Hindlimb muscle (tissue), 1 donor: ENCODE measurements at regions not wholly inside any gene's neighbourhood (a gene's known extent, or its start where the extent isn't known, plus 50 kb on each side); places are given as distances from the start of the nearest gene placed in this dataset.

Experiments used
- DNase-seq: peaks from one replicate; pipeline ENCODE4 v3.0.0-alpha.2; 2013

DNA sequence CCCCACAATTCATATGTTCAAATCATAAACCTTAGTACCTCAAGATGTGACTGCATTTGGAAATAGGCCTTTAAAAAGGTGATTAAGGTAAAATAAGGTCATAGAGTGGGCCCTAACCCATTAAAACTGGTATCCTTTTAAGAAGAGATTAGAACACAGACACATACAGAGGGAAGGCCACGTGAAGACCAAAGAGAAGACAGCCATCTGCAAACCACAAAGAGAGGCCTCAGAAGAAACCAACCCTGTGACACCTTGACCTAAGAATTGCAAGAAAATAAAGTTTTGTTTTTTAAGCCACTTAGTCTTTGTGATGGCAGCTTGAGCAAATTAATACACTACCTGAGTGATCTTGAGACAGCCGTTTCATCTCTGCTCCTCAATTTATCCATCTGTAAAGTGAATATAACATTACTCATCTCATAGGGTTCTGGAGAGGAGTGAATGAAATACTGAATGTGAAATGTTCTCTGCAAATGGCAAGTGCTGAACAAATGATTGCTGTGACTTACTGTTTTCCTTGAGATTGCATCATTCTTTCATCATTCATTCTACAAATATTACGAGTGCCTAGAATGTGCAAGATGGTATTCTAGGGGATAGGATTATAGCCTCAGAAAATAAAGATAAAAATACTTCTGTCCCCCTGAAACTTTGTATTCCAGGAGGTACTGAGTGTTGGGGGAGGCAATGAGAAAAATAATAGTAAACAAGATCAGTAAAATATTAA, 222.0 kb upstream of the CDH13 start:
- DNase-seq: no peak

DNA sequence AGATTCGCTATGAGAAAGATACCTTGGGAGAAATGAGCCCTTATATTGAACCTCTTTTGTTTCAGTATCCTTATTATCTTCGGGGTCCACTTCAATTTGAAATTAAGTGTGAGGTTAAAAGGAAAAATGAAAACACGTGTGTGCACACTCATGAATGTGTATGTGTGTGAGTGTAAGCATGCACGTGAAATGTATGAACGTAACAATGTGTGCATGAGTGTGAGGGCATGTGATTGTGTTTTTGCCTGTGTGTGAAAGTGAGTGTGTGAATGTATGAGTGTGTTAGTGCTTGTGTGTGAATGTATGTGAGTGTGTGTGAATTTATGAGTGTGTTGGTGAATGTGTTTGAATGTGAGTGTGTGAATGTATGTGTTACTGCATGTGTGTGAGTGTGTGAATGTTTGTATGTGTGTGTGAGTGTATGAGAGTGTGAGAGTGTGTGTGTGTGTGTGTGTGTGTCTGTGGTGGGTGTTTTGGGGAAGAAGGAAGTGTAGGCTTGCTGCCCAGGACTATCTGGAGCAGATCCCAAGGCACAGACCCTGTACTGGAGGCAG, 224.0 kb upstream of the CDH13 start:
- no peak for DNase-seq

DNA sequence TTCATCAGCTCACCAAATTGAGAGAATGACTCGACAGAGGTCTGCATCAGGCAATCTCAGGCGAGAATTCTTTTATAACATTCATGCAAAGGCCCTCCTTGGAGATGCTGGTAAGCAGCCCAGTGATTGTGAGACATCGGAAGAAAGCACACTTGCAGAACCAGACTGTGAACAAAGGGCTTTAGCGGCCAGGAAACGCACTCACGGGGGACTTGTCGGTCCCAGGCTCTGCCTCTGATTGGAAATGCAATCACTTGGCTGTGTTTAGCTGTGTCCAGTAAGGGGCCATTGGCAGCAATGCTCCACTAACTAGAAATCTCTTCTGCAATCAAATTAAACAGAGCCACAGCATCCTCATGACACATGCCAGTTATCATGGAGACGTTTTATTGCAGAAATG, 226.7 kb upstream of the CDH13 start:
- DNase-seq: no peak

DNA sequence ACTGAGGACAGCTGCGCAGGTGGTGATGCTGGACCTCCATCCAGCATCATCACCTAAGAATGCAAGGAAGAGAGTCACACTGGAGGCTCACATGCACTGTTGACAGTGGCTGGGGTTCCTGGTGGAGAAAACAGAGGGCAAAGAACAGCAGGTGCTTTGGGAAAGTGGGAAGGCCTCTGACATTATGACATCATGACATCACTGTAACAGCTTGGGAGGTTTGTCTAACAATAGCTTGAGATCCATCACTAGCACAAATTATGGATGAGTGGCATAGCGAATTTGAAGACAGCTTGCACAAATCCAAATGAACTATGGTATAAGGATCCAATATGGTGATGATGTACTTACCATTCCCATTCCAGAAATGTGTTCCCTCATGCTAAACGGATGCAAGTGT, 226.5 kb upstream of the MPHOSPH6 start:
- DNase-seq: no peak

DNA sequence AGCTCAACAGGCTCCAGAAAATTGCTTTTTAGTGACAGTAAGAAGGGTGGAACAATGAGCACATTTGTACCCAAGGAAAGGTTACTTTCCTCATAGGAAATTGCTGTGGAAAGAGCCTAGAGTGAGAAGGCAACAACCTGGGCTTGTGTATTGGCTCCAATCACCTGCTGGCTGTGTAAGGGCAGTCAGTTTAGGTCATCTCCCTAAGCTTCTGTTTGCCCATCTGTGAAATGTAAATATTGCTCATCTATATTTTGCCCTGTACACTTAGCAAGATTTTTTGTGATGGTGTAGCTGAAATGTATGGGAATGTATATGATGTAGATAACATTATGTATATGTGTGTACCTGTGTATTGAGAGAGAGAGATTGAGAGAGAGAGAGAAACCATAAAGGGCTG, 225.2 kb upstream of the MPHOSPH6 start:
- no peak for DNase-seq

DNA sequence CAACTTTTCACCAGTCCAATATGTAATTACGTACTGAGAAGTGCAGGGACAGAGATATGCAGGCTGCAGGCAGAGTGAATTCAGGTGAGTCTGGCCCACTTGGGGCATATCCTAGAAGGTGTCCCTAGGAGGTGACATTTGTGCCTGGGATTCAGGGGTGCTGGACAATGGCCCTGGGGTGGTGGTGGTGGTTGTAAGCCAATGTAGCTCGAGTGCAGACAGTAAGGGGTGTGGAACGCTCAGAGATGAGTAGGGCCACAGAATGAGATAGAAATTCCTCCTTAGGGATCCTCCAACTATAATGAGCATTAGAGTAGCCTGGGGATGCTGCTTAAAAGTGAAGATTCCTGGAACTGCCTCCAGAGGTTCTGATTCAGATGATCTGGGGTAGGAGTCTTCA, 221.7 kb upstream of the MPHOSPH6 start:
- DNase-seq: no peak

DNA sequence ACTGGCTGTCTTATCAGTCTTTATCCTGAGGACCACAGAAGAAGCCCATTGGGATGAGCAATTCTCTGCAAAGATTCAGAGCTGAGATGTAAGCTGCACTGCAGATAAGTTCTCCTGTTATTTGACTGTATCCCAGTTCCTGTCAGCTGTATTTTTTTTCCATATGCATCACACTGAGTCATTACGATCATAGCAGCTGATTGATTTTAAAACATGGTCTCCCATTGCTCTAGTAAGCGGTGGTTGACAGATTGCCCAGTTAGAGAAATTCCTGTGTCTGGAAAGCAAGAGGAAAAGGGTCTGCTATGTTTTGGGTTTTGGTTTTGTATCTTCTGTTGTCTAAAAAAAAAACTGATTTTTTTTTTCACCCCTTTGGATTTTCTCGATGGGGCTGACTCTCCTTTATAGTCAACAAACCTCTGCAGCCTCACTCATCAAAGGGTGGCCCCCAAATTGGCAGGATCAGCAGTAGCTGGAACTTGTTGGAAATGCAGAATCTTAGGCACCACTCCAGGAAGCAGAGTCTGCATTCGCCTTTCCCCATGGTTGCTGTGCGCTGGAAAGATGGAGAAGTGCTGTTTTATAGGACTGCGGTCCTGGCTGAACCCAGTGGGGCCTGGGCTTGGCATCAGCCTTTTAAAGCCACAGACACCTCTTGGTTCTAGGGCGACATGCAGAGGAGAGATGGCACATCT, 220.1 kb upstream of the MPHOSPH6 start:
- peak; percentile 42 for DNase-seq

DNA sequence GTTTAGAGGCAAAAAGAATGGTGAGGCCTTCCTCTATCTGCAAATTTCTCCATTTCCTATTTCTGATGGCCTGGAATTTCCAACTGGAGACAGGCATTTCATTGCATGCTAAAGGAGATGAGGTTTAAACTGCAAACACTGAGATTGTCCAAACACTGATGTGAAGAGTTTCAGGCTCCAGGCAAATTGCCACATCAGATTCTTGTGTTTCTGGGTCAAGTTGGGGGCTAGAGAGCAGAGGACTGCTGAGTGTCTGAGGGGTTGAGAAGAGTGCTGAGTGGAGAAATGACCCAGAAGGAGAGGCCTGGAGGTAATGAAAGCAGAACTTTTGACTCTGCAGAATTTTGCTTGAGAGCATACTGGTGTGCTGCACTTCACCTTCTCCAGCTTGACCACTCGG, 216.7 kb upstream of the MPHOSPH6 start:
- no peak for DNase-seq

DNA sequence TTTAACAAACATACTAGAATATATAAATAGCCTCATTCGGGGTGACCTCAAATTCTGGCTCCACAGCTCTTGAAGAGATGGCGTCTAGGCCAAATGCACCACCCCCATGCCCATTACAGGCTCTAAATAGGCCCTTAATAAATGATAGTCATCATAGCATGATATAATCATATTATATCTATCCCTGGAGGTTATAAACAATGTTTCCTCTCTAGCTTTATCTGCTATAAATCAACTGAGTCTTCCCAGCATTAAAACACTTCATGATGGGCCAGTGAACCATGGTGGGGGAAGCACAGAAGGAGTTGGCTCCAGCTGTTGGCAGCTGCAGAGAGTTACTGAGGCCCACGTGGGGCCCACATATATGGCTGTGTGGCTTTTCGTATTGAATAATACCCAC, 214.9 kb upstream of the MPHOSPH6 start:
- DNase-seq: no peak

DNA sequence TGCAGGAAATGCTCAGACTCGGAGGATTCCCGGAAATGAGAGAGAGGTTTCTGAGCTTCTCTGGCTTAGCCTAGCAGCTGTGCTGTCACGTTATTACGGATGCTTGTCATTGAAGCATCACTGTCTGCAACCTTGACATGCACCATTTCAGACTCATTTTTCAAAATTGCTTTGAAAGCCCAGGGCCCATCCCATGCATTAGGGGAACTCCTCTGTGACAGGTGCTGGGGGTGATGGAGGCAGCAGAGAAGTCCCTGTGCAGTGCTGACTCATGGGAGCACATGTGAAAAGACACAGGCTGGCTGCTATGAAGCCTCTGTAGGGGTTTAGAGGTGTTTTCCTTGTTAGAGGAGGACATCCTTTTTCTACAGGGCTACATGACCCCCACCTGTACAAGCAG, 214.0 kb upstream of the MPHOSPH6 start:
- no peak for DNase-seq

DNA sequence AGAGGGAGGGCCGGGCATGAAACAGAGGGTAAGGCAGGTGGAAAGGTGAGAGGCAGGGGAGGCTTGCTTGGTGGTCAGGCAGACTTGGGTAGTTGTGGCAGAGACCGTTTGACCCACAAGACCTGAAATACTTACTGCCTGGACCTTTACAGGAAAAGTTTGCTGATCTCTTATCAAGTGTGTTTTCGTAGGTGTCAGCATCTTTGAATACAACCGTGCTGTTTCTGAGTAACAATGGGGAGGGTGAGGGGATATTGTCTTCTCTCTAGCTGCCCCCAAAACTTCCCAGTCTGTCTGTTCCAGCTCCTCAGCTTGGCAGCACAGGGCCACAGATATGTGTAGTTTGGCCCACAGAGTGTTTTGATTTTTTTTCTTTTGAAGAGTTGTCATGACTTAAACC, 212.5 kb upstream of the MPHOSPH6 start:
- no peak for DNase-seq

DNA sequence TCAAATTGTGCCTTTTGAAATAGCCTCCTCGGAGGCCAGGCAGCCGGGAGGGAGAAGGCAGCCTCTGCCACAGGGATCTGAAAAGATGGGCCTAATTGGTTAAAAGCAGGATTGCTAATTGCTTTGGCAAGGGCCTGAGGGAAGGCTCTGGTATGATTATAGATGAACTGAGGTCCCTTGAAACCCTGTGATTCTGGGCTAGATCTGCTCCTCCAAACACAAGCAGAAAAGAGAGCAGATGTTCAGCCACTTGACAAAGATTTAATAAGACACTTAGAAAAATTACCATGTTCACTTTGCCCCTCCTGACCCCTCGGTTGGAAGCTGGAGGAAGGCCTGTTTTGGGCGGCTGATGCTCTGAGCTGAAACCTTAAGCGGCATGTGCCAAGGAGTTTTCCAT, 209.5 kb upstream of the MPHOSPH6 start:
- DNase-seq: no peak

DNA sequence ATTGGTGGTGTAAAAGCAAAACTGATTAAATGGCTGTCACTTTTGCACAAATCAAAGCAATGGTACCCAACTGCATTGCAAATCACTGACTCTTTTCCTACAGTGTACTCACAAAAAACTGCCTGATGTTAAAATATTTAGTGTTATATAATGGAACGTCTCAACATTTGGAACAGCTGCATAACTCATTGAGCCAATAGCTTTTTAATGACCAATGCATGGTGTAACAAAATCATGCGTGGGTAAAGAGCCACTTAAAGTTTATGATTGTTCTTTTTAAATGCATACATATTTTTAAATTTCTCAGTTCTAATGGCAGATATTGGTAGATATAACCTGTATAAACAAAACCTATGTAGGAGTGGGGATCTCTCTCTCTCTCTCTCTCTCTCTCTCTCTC, 204.0 kb upstream of the MPHOSPH6 start:
- peak; percentile 23 for DNase-seq

DNA sequence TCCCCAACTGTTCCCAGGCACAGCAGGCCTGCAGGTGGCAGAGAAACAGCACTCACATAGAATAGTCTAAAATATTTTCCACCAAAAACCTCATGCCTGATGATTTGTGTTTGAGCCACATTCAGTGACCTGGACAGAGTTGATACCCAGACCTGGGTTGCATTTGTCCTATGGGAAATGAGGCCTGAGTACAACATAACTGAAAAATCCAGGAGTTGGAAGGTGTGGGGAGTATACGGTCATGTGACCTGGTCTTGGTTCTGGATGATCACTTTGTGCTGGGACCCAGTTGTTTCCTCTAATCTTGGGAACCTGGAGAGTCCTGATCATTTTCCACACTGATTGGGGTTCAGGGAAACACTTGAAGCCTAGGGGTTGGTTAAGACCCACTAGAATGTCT, 200.3 kb upstream of the MPHOSPH6 start:
- DNase-seq: no peak

DNA sequence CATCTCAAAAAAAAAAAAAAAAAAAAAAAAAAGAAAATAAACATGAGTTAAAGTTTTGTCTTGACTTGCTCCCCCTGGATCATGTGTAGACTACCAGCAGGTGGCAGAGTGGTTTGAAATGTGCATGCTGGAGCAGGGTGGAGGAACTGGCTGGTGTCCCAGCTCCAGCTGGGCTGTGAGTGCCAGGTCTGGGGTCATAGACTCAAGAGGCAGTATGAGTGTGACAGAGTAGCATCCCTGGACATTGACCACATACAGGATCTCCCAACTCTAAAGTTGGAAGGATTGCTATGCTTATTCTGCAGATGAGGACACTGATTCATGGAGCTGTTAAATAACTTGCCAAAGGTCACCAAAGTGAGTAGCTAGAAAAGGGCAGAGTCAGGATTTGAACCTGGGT, 198.0 kb upstream of the MPHOSPH6 start:
- no peak for DNase-seq

DNA sequence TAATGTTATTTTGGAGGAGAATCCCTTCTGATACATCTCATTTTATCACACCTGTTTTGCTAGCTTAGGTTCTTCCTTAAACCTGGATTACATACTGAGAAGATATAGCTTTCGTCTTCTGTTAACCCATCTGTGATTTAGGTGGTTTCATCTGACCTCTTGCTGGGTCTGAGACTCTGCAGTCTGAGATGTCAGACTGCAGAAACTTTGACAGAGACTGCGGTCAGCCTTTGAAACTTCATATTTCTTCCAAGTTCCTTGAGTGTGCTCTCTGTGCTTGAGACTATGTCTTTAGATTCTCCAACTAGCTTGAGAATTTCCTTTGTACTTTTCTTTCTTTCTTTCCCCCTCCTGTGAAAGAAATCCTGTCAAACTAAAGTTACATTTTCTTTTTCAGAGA, 196.4 kb upstream of the MPHOSPH6 start:
- no peak for DNase-seq

DNA sequence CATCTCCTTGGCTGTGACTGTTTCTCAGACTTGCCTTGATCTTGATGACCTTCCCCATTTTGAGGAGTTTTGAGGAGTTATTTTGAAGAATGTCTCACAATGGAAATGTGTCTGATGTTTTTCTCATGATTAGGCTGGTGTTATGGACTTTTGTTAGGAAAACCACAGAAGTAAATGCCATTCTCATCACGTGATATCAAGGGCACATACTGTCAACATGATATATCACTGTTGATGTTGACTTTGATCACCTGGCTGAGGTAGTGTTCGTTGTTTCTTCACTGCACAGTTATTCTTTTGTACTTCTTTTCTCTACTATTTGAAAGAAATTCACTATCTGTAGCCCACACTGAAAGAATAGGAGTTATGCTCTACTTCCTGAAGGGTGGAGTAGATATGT, 194.7 kb upstream of the MPHOSPH6 start:
- no peak for DNase-seq

DNA sequence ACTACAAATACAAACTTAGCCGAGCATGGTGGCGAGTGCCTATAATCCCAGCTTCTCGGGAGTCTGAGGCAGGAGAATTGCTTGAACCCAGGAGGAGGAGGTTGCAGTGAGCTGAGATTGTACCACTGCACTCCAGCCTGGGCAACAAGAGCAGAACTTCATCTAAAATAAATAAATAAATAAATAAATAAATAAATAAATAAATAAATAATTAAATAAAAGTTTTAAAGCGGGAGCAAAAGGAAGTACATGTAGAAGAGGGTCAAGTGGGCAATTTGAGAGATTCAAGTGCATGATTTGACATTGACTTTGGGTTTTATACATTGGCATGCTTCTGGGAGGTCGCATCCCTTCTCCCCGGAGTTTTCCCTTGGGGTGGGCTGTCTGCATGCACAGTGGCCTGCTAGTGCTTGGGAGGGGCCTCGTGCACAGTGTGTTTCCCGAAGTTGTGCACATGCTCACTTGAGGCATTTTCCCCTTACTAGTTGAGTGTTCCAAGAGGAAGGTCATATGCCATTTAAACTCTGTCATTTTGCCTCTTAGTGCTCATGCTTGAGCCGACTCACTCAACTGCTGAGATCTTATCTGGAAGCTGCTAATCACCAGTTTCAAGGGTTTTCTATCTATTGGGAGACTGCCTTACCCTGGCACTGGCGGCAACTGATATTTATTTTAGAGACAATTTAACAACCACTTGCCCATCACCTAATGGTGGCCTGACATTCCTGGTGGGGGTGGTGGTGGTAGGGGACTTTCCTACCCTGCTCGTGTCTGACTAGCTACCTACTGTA, 193.2 kb upstream of the MPHOSPH6 start:
- no peak for DNase-seq

DNA sequence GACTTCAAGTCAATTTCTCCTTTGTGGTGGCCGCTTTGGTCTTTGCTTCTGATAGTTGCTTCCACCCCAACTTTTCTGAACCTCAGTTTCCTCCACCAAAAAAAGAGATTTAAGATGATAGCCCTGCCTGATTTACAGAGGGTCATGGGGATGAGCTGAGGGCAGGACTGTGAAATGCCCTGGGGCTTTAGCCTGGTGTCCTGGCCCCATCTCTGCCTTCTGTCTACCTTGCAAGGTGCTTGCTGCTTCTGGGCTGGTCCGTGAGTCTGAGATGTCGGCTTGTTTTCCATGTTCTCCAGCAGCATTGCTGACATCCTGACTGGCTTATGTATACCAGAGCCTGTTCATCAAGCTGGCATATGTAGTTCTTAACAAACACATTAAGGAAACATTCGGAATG, 191.9 kb upstream of the MPHOSPH6 start:
- no peak for DNase-seq

DNA sequence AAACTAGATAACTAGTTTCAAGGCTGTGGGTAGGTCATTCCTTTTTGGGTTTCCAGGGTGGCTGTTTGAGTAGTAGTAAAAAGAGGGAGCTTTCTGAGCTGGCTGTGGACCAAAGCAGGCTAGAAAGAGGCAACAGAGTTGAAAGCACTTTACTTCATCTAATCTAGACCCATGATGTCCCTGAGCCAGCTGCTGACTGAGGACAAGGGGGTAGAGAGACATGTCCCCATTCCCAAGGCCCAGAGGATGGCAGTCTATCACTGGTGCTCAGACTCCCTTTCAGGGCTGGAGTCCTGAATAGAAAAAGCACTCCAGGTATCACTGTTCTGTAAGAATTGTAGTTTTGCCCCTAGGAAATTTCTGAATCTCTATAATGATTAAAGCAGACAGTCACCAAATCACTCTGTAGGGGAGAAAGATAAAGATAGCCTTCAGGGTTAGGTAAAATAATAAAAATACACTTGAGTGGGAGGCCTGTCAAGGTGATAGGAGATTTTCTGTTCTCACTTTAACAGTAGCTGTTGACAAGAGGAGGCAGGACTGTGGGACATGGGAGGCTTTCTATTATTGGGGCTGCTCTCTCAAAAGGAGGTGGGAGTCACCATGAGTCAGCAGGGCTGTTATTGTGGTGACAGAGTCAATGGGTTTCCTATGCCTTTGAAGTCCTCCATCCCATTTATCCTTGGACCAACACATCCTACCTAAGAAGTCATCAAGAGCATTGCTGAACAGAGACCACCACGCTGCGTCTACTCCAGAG, 190.2 kb upstream of the MPHOSPH6 start:
- no peak for DNase-seq

DNA sequence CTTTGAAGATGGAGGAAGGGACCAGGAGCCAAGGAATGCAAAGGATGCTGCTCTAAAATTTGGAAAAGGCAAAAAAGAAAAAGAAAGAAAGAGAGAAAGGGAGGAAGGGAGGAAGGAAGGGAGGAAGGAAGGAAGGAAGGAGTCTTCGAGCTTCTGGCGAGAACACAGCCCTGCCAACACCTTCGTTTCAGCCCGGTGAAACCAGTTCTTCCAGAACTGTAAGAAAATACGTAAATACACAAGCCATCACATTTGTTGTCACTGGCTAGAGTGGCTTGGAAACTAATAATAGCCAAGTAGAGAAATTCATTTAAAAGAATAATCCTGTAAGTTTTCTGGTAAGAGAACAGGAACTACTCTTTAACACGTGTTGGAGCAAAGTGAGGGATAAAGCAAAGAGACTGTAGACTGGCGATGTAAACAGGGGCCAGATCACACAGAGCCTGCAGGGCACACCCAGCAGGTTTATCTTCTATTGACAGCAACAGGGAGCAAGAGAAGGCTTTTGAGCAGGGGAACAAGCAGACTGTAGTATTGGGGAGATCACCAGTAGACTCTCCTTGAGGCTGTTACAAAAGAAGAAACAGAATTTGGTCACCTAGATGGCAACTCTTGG, 188.7 kb upstream of the MPHOSPH6 start:
- no peak for DNase-seq

DNA sequence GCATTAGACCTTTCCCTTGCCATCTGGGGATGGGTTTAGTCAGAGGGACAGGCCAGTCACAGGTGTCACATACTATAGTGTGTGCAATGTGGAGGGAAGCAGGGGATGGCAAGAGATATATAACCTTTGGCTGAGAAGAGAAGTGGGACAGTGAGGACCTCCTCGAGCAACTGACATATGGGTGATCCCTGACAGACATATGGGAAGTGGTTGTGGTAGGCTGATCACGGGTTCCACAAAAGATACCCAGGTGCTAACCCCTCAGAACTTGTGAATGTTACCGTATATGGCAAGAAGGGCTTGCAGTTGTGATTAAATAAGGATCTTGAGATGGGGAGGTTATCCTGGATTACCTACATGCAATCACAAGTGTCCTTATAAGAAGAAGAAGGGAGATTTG, 188.1 kb upstream of the MPHOSPH6 start:
- no peak for DNase-seq
